ENCODE measurements at regions not wholly inside any gene's neighbourhood (a gene's known extent, or its start where the extent isn't known, plus 50 kb on each side); places are given as distances from the start of the nearest gene placed in this dataset.

GRCh38 chr6:149154261-149154821, 163.2 kb upstream of the TAB2 start:
- WGBS, 2 experiments (ENCODE audit: extremely low coverage in 1 of 2, insufficient coverage in 1 of 2, insufficient read length in 1 of 2, insufficient replicate concordance in 2 of 2, low coverage in 1 of 2, low lambda C conversion rate in 2 of 2, missing lambda C conversion rate in 1 of 2) = 76% methylated on average over 1 of the region's 1 CpG; no CpG with 5 or more reads in 1 of the 2 experiments
- Histone ChIP-seq H2AK5ac (ENCODE audit: low read depth, low read length) (no peak overlapping the region), H2AFZ (ENCODE audit: low read length) (peak overlapping the region; percentile 19; the same call in 1 of the 2 replicates), H3K4ac (replicated peaks; ENCODE audit: insufficient read length, low read depth, low read length) (no peak overlapping the region), H3K36me3 (ENCODE audit: control insufficient read depth in 2 of 4, insufficient read depth in 4 of 4, low read length in 3 of 4) (no peaks in the 10 kb centered on the region), H3K9ac (replicated peaks in 1 of 4; ENCODE audit: extremely low read depth in 1 of 4, low read depth in 3 of 4, low read length in 3 of 4) (no peak overlapping the region), H3K9me3 (ENCODE audit: insufficient read depth in 2 of 2, low read depth in 1 of 2, low read length in 1 of 2) (no peaks in the 10 kb centered on the region), H2BK5ac (ENCODE audit: low read depth, low read length) (no peak overlapping the region), H4K20me1 (replicated peaks in 1 of 2; ENCODE audit: control insufficient read depth in 1 of 2, insufficient read depth in 2 of 2, low read length in 2 of 2) (no peaks in the 10 kb centered on the region), H3K27me3 (replicated peaks in 1 of 4; ENCODE audit: control insufficient read depth in 3 of 4, extremely low read depth in 1 of 4, insufficient read depth in 3 of 4, low read length in 3 of 4) (no peaks in the 10 kb centered on the region), H3K79me2 (ENCODE audit: control insufficient read depth in 1 of 2, insufficient read depth in 2 of 2, low read length in 2 of 2) (no peaks in the 10 kb centered on the region), H2BK15ac (ENCODE audit: low read length) (no peak overlapping the region), H3K18ac (ENCODE audit: extremely low read depth, low read length) (no peak overlapping the region), H3K14ac (ENCODE audit: insufficient read length) (no peak overlapping the region), H2BK20ac (ENCODE audit: low read length) (no peak overlapping the region), H4K91ac (replicated peaks; ENCODE audit: insufficient read length, low read length) (no peak overlapping the region), H2BK12ac (ENCODE audit: low read depth, low read length) (no peak overlapping the region), H3K56ac (replicated peaks; ENCODE audit: insufficient read length, low read depth, low read length) (no peak overlapping the region), H3K27ac (ENCODE audit: low read depth, low read length) (no peak overlapping the region), H3K4me3 (ENCODE audit: extremely low read depth in 1 of 4, insufficient read depth in 2 of 4, low read depth in 3 of 4, low read length in 4 of 4) (no peak overlapping the region), H3K4me2 (ENCODE audit: insufficient read depth in 1 of 2, low read depth in 2 of 2, low read length in 2 of 2) (no peak overlapping the region), H3K23ac (ENCODE audit: insufficient read length) (no peak overlapping the region), H3K23me2 (ENCODE audit: low read depth, low read length) (no peaks in the 10 kb centered on the region), H4K8ac (ENCODE audit: extremely low read depth, insufficient read depth, low read length) (no peak overlapping the region), H2BK120ac (replicated peaks; ENCODE audit: low read depth, low read length) (no peak overlapping the region), H3K4me1 (replicated peaks in 1 of 4; ENCODE audit: control insufficient read depth in 3 of 4, insufficient read depth in 4 of 4, low read length in 3 of 4) (peaks cover 0 to 7% (median 2%) of the 10 kb centered on the region in 4 experiments; a peak in 2 of 7 replicates), H3K79me1 (ENCODE audit: low read depth, low read length) (no peaks in the 10 kb centered on the region), H4K5ac (ENCODE audit: insufficient read length, low read depth, low read length) (no peak overlapping the region)
- ChIA-PET POLR2A (ENCODE audit: partially characterized antibody) (no interaction called here), CTCF (ENCODE audit: partially characterized antibody) (interaction anchor here (1.1 to 1.6 kb wide), 2 partner anchors 41 to 126 kb away, joined by 3 read pairs; no protein-coding TSS in a partner anchor)
- DNase-seq (ENCODE audit: low read depth in 1 of 2, low spot score in 2 of 2) (no peak), FAIRE-seq (no peak)
- TF ChIP-seq FOSL1 (IDR thresholded peaks at IDR 0.05; ENCODE audit: insufficient read depth, low read depth, low read length) (no peak), BRCA1 (IDR thresholded peaks at IDR 0.05; ENCODE audit: low read depth, low read length) (no peak), CREB1 (IDR thresholded peaks at IDR 0.05) (no peak), YY1 (IDR thresholded peaks at IDR 0.05; ENCODE audit: low read depth, low read length) (no peak), RXRA (IDR thresholded peaks at IDR 0.05; ENCODE audit: insufficient read depth, low read depth, low read length) (no peak), RBBP5 (IDR thresholded peaks at IDR 0.05; ENCODE audit: borderline replicate concordance, low read depth, low read length) (no peak), GTF2F1 (IDR thresholded peaks at IDR 0.05; ENCODE audit: borderline replicate concordance, low read depth, low read length) (no peak), USF2 (IDR thresholded peaks at IDR 0.05; ENCODE audit: low read length) (no peak), TEAD4 (IDR thresholded peaks at IDR 0.05; ENCODE audit: low read depth, low read length) (no peak), KDM1A (IDR thresholded peaks at IDR 0.05; ENCODE audit: borderline replicate concordance, low read length) (no peak), RFX5 (IDR thresholded peaks at IDR 0.05; ENCODE audit: borderline replicate concordance, low read depth, low read length) (no peak), TCF12 (IDR thresholded peaks at IDR 0.05; ENCODE audit: low read depth, low read length) (no peak), NANOG (IDR thresholded peaks at IDR 0.05; ENCODE audit: insufficient read depth, low read depth, low read length, poor library complexity, severe bottlenecking) (no peak)

All from H1 (cell line).